ENCODE measurements at regions not wholly inside any gene's neighbourhood (a gene's known extent, or its start where the extent isn't known, plus 50 kb on each side); places are given as distances from the start of the nearest gene placed in this dataset.

DNA sequence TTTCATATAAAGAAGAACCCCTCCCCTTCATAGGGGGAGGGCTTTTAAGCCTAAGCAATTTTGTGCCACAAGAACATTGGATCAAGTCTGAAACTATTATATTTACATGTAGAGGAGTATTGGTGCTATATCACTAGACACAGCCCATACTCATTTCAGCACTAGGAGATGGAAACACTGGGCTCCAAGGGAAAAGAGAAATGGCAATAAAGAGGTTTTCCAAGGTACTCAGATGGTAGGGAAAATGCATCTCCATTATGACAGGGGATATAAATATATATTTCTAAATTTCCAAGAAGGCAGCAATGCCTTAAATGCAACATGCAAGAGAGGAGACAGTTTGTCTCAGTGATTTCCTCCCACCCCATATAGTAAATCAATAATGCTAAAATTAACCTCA lies 209.0 kb downstream of the RAB38 start:
- TF ChIP-seq, protein P1, sequence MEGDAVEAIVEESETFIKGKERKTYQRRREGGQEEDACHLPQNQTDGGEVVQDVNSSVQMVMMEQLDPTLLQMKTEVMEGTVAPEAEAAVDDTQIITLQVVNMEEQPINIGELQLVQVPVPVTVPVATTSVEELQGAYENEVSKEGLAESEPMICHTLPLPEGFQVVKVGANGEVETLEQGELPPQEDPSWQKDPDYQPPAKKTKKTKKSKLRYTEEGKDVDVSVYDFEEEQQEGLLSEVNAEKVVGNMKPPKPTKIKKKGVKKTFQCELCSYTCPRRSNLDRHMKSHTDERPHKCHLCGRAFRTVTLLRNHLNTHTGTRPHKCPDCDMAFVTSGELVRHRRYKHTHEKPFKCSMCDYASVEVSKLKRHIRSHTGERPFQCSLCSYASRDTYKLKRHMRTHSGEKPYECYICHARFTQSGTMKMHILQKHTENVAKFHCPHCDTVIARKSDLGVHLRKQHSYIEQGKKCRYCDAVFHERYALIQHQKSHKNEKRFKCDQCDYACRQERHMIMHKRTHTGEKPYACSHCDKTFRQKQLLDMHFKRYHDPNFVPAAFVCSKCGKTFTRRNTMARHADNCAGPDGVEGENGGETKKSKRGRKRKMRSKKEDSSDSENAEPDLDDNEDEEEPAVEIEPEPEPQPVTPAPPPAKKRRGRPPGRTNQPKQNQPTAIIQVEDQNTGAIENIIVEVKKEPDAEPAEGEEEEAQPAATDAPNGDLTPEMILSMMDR (IDR thresholded peaks at IDR 0.05) = no peak
- no peak for TF ChIP-seq POLR2A (IDR thresholded peaks at IDR 0.05)

Data from heart left ventricle (tissue), 13 donors.